Middle frontal gyrus (tissue), 1 donor: ENCODE measurements at regions not wholly inside any gene's neighbourhood (a gene's known extent, or its start where the extent isn't known, plus 50 kb on each side); places are given as distances from the start of the nearest gene placed in this dataset.

Experiments
- DNase-seq: peaks from one replicate; pipeline ENCODE4 v3.0.0-alpha.2; 2015; ENCODE audit warnings: low spot score; ENCODE audit errors: extremely low spot score

- DNase-seq: no peak
Measured at GRCh38 chr5:124922255-124922975, 176.0 kb upstream of the ZNF608 start.

GRCh38 chr5:124923131-124923530 lies 176.7 kb upstream of the ZNF608 start:
- peak; percentile 87 for DNase-seq

- no peak for DNase-seq
Measured at GRCh38 chr5:124924729-124925128, 178.3 kb upstream of the ZNF608 start.

DNA sequence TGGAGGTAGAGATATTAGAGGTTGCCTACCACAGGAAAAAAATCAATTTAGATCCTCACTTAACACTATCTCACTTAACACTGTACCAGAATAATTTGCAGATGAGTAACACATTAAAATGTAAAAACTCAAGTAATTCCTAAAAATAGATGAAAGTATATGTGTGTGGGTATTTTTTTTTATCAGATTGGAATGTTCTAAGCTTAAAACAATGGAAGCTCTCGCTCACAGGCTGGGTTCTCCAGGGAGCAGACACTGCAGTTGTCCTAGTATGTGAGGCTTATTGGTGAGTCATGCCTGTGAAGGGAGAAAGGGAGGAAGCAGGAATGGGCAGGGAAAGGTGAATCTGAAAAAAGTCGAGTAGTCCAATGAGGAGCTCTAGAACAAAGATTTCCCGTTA lies 181.3 kb upstream of the ZNF608 start:
- no peak for DNase-seq

DNA sequence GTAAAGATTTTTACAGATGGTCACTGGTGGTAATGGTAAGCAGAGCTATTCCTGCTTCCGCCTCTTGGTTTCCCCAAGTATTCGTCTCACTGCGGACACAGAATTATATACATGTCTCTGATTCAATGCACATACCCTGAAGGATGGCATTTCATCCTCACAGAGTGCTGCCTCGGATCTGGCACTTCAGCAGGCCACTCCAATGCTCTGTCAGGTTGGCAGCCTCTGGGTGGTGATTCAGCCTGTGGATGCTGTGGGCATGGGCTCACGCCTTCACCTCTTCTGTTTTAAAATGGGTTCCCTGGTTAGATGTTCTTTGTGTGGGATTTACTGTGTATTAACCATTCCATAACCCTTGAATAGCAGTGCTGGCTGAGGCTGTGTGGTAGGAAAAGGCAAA lies 182.6 kb upstream of the ZNF608 start:
- DNase-seq: no peak

DNA sequence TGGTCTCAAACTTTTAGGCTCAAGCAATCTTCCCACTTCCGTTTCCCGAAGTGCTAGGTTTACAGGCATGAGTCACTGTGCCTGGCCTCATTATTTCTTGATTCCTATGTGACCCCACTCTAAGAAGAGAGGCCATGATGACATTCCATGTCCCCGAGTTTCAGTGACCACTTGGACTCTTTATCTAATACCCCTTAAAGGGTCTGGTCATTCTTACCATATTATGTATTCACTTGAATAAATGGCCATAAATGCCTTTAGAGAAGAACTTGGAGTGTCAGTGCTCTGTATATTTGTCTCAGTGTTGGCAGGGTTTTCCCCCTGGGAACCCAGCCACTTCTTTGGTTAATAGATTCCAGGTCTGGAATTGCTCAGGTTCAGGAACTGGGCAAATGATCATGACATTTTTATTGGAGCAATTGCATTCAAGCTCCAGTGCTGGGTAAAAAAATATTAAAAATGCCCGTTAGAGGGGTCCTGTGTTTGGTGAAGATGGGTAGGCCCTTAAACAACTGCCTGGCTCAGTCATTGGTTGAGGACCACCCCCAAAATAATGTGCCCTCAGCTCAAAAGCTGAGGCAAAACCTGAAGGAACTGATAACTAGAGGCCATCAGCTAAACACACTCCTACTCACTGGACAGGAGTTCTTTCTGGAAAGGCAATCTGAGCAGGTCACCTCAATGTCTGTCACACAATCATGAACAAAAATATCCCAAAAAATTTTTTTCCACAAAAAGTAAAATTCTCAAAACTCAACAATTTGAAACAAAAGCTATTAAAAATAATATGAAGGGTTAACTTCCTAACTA lies 186.6 kb upstream of the ZNF608 start:
- no peak for DNase-seq

GRCh38 chr5:124935065-124935464 lies 188.6 kb upstream of the ZNF608 start:
- no peak for DNase-seq

DNA sequence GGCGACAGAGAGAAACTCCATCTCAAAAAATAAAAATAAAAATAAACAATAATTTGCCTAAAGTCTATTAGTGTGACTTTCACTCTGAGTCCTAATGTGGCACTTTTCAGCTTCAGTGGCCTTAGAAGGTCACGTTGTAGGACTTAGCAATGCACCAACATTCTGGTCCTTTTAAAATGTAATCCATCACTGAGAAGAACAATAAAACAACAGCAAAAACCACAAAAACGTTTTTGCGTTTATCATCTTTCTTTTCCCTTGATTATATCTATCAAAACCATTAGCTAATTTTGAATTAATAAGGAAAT lies 190.1 kb upstream of the ZNF608 start:
- DNase-seq: no peak

DNA sequence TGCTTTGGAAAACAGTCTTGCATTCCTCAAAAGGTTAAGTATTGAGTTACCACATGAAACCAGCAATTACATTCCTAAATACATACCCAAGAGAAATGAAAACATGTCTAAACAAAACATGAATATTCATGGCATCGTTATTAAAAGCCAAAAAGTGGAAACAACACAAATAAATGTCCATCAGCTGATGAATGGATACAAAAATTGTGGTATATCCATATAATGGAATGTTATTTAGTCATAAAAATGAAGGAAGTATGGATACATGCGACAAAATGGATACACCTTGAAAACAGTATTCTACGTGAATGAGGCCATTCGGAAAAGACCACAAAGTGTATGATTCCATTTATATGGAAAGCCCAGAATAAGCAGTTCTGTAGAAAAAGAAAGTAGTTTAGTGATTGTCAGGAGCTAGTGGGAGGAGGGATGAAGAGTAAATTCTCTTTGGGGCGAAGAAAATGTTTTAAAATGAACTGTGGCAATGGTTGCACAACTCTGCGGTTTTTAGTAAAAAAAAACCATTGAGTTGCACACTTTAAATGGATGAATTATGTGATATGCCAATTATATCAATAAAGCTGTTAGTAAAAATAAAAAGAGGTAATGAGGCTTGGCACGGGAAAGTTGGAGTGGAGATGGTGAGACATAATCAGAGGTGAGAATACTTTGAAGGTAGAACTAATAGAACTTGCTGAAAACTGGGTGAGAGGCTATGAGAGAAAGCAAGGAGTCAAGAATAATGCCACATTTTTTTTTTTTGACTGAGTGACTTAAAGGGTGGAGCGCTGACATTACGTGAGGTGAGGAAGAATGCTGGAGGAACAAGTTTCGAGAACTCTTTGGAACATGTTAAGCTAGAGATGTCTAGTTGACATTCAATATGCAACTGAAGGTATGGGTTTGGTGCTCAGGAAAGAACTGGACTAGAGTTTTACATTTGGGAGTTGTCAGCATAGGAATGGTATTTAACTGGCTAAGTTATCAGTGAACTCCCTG lies 194.9 kb upstream of the ZNF608 start:
- no peak for DNase-seq

DNA sequence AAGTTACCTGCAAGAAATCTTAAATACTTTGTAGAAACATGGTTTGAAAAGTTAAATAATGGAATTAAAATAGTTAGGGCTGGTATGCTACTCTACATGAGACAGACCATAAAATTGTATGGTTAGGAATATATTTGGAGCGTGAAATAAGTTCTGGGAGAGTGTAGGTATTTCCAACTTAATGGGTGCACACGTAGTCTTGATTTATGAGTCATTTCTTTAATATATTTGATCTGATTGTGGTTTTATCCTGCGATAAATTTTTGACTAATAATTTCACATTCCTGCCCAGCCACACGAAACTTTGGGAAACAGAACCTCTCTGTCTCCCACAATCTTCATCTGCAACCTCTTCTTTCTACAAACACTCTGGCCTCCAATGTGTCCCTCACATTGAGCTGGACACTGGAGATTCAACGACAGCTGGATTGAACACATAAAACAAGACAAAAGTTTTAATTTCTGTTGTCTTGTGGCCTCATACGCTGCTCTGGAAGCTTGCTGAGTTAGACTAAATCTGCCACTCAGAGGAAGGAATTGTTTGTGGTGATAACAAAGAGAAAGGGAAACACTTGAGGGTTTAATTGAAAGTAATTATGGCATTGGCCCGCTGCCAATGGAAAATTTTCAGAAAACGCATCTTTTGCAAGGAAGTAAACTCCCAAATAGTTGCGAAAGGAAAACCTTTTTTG lies 201.8 kb upstream of the ZNF608 start:
- no peak for DNase-seq

GRCh38 chr5:124948754-124949275 lies 202.4 kb upstream of the ZNF608 start:
- no peak for DNase-seq

GRCh38 chr5:124949862-124950261 lies 203.4 kb upstream of the ZNF608 start:
- no peak for DNase-seq

GRCh38 chr5:124951105-124951504 lies 204.7 kb upstream of the ZNF608 start:
- DNase-seq: no peak

DNA sequence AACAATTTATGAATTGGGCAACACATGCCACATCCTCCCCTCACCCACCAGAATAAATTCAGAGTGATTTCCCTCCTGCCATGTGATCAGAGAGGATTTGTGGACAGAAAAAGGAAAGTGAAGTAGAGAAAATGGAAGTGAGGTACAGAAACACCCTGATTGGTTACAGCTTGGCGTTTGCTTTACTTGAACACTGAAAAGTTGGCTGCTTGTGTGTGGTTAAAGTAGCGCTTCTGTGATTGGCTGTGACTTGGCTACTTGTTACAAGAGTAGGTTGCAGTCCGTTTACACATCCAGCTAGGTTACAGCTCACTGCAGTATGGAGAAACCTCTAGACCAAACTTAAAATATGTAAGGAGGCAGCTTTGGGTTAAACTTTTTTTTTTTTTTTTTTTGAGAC lies 205.2 kb upstream of the ZNF608 start:
- no peak for DNase-seq

- no peak for DNase-seq
Measured at GRCh38 chr5:124952079-124952478, 205.6 kb upstream of the ZNF608 start.

DNA sequence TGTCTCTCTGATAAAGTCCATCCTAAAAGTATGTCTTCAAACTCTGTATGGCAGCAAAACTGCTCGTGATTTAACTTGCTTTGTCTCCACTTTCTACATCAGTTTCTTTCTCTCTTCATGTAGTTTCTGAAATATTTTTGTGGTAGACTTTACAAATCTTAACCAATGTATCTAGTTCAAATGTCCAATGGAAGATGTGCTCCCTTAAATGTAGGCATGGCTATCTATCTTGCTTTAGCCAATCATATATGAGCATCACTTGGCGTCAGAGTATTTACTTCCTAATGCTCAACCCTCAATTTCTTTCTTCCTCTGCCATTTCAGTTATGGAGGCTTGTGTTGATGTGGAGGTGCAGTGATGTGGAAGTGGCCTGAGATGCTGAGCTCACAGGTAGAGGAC lies 206.1 kb upstream of the ZNF608 start:
- DNase-seq: no peak

- DNase-seq: no peak
Measured at GRCh38 chr5:124954784-124955183, 208.3 kb upstream of the ZNF608 start.

GRCh38 chr5:124956471-124957029 lies 210.1 kb upstream of the ZNF608 start:
- DNase-seq: no peak

DNA sequence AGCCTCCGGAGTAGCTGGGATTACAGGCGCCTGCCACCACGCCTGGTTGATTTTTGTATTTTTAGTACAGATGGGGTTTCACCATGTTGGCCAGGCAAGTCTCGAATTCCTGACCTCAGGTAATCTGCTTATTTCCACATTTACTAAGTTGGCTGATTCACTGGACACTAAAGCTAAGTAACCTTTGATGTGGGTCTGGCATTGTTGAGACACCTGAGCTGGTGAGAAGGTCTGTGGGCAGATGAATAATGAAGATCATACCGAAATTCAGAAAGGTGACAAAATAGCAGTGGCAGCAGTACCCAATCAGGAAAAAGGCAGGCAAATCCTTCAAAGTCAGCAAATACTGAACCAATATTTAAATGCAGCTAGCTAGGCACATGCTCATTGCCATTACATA lies 210.6 kb upstream of the ZNF608 start:
- no peak for DNase-seq

DNA sequence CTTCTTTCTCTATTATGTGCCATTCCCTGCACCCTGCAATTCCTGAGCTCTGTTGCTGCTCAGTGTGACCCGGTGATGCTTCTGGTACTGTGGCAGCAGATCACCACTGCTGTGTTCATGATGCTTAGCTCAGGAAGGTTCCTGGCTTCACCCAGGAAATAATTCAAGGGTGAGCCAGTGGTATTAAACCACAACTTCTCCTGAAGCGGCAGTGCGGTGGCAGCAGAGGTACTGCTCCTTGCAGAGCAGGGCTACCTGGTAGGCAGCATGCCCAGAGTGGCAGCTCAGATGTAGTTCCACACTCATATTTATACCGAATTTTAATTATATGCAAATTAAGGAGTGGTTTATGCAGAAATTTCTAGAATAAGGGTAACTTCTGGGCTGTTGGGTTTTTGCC lies 213.8 kb upstream of the ZNF608 start:
- no peak for DNase-seq

GRCh38 chr5:124961521-124961920 lies 215.1 kb upstream of the ZNF608 start:
- DNase-seq: no peak
